Natural killer cell (primary cell): ENCODE measurements at regions not wholly inside any gene's neighbourhood (a gene's known extent, or its start where the extent isn't known, plus 50 kb on each side); places are given as distances from the start of the nearest gene placed in this dataset.

Experiments
- ATAC-seq, 3 donors: fragments of 150-1000 bp in 2 of 3; fragments of 200-7000 bp in 1 of 3; cut with Tn5 transposase; 1 replicate in 1 of 3; 2 replicates in 2 of 3; pipeline ENCODE4 v1.10.0; 2021; ENCODE audit warnings: mild to moderate bottlenecking in 2 of 3, moderate library complexity in 2 of 3
- DNase-seq, 2 donors: peaks; one replicate each; pipeline versions ENCODE4 v3.0.0 to v3.0.0-alpha.2; 2013 to 2021; ENCODE audit warnings: mixed read lengths in 1 of 2
- H3K27ac ChIP-seq: one replicate; pipeline ENCODE4 v1.5.1; 2013; ENCODE audit warnings: mild to moderate bottlenecking, low read length
- H3K27me3 ChIP-seq: one replicate; pipeline ENCODE4 v1.6.1; 2013; ENCODE audit warnings: low read length; ENCODE audit not compliant: control insufficient read depth, insufficient read depth
- H3K36me3 ChIP-seq: one replicate; pipeline ENCODE4 v1.6.1; 2013; ENCODE audit warnings: low read length; ENCODE audit not compliant: control insufficient read depth, insufficient read depth
- H3K4me1 ChIP-seq: one replicate; pipeline ENCODE4 v1.6.1; 2013; ENCODE audit warnings: low read length; ENCODE audit not compliant: control insufficient read depth, insufficient read depth
- H3K4me3 ChIP-seq: one replicate; pipeline ENCODE4 v1.5.1; 2013; ENCODE audit warnings: low read length
- H3K9me3 ChIP-seq: one replicate; pipeline ENCODE4 v1.6.1; 2013; ENCODE audit warnings: low read length; ENCODE audit not compliant: control insufficient read depth, insufficient read depth
- H3K27ac Mint-ChIP-seq, 2 donors: one replicate each; pipeline ENCODE4 v1.8.0; 2022; ENCODE audit warnings: mild to moderate bottlenecking in 2 of 2, mixed read lengths in 2 of 2, moderate library complexity in 1 of 2
- H3K27me3 Mint-ChIP-seq, 2 donors: one replicate each; pipeline ENCODE4 v1.8.0; 2022; ENCODE audit warnings: low read depth in 2 of 2, mixed read lengths in 2 of 2
- H3K36me3 Mint-ChIP-seq: one replicate; pipeline ENCODE4 v1.8.0; 2022; ENCODE audit warnings: mixed read lengths
- H3K4me1 Mint-ChIP-seq, 2 donors: one replicate each; pipeline ENCODE4 v1.8.0; 2022; ENCODE audit warnings: mixed read lengths in 2 of 2
- H3K4me3 Mint-ChIP-seq: one replicate; pipeline ENCODE4 v1.8.0; 2022; ENCODE audit warnings: mild to moderate bottlenecking, moderate library complexity, mixed read lengths
- H3K9me3 Mint-ChIP-seq, 2 donors: one replicate each; pipeline ENCODE4 v1.8.0; 2022; ENCODE audit warnings: mixed read lengths in 2 of 2
- CTCF ChIP-seq: fragments of 200-600 bp; IDR thresholded peaks from one replicate; pipeline ENCODE4 v1.8.0; 2022; ENCODE audit warnings: antibody characterized with exemption
- WGBS: methylation state at CpG from one replicate; pipeline ENCODE4 v1.1.7; 2013; ENCODE audit warnings: missing lambda C conversion rate; ENCODE audit not compliant: insufficient coverage; 5-methylcytosine and 5-hydroxymethylcytosine counted together
- intact Hi-C: fragments of 100-400 bp; cut with micrococcal nuclease; formaldehyde crosslinking; loops from one replicate; pipeline ENCODE4 v1.14.2; 2022

GRCh38 chr15:29471306-29471705, 201.7 kb upstream of the NSMCE3 start:
- no peak for TF ChIP-seq CTCF
- H3K4me3 Mint-ChIP-seq: no peak overlapping the region
- peaks cover 0 to 7% of the 10 kb centered on the region in 2 donors for H3K27me3 Mint-ChIP-seq
- no peaks in the 10 kb centered on the region for H3K9me3 ChIP-seq
- H3K27me3 ChIP-seq: no peaks in the 10 kb centered on the region
- intact Hi-C loops: no loop called here
- no peaks in the 10 kb centered on the region for H3K4me1 ChIP-seq
- H3K27ac Mint-ChIP-seq: no peak overlapping the region
- no peak for DNase-seq
- H3K4me1 Mint-ChIP-seq: no peaks in the 10 kb centered on the region
- no peaks in the 10 kb centered on the region for H3K36me3 ChIP-seq
- H3K27ac ChIP-seq: no peak overlapping the region
- no peak for ATAC-seq
- H3K4me3 ChIP-seq: no peak overlapping the region
- H3K36me3 Mint-ChIP-seq: no peaks in the 10 kb centered on the region
- WGBS: 89% methylated on average over 13 of the region's 13 CpGs
- no peaks in the 10 kb centered on the region for H3K9me3 Mint-ChIP-seq

DNA sequence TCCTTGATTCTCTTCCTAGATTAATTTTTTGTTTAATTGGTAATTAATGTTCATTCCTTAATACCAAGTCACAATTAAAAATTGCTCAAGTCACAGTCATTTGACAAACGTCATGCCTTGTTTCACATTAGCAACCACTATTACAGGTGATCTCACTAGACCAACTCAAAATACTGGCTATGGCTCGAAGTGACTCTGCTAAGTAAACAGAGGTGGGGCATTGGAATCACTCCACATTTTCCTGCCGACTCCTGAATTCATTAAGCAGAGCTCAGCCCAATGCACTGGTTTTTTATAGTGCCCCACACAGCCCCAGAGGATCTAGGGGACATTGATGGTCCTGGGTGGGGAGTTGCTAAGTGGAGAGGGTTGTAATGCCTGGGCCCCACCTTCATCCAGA, 201.2 kb upstream of the NSMCE3 start:
- Mint-ChIP-seq H3K27me3 (peaks cover 3 to 7% of the 10 kb centered on the region in 2 donors), H3K4me3 (no peak overlapping the region), H3K9me3 (no peaks in the 10 kb centered on the region), H3K4me1 (no peaks in the 10 kb centered on the region), H3K27ac (no peak overlapping the region), H3K36me3 (no peaks in the 10 kb centered on the region)
- Histone ChIP-seq H3K4me3 (no peak overlapping the region), H3K9me3 (no peaks in the 10 kb centered on the region), H3K27ac (no peak overlapping the region), H3K4me1 (no peaks in the 10 kb centered on the region), H3K27me3 (no peaks in the 10 kb centered on the region), H3K36me3 (no peaks in the 10 kb centered on the region)
- intact Hi-C loops: no loop called here
- no peak for TF ChIP-seq CTCF
- ATAC-seq (no peak), DNase-seq (no peak)
- WGBS: 77% methylated on average over 3 of the region's 3 CpGs

- no peak for DNase-seq
- intact Hi-C loops: no loop called here
- H3K4me1 Mint-ChIP-seq: no peaks in the 10 kb centered on the region
Observed at GRCh38 chr15:29470311-29470710, 200.7 kb upstream of the NSMCE3 start.

More at GRCh38 chr15:29470311-29470710, 200.7 kb upstream of the NSMCE3 start:
- H3K27me3 Mint-ChIP-seq: peaks cover 3 to 7% of the 10 kb centered on the region in 2 donors
- no peaks in the 10 kb centered on the region for H3K36me3 Mint-ChIP-seq
- Histone ChIP-seq H3K4me3 (no peak overlapping the region), H3K9me3 (no peaks in the 10 kb centered on the region), H3K36me3 (no peaks in the 10 kb centered on the region), H3K27me3 (no peaks in the 10 kb centered on the region), H3K4me1 (no peaks in the 10 kb centered on the region), H3K27ac (no peak overlapping the region)
- 91% methylated on average over 14 of the region's 14 CpGs for WGBS
- no peak overlapping the region for H3K27ac Mint-ChIP-seq
- no peaks in the 10 kb centered on the region for H3K9me3 Mint-ChIP-seq
- TF ChIP-seq CTCF: no peak
- H3K4me3 Mint-ChIP-seq: no peak overlapping the region
- no peak for ATAC-seq
